ENCODE measurements at regions not wholly inside any gene's neighbourhood (a gene's known extent, or its start where the extent isn't known, plus 50 kb on each side); places are given as distances from the start of the nearest gene placed in this dataset.
"Not testable (repeated sequence)": the region's sequence is repeated elsewhere in the genome, so short reads cannot be mapped to it uniquely, and the experiment has no call there.

GRCh38 chr6:99219788-99220187 lies 129.7 kb downstream of the FAXC start:
- DNase-seq, result no peak

DNA sequence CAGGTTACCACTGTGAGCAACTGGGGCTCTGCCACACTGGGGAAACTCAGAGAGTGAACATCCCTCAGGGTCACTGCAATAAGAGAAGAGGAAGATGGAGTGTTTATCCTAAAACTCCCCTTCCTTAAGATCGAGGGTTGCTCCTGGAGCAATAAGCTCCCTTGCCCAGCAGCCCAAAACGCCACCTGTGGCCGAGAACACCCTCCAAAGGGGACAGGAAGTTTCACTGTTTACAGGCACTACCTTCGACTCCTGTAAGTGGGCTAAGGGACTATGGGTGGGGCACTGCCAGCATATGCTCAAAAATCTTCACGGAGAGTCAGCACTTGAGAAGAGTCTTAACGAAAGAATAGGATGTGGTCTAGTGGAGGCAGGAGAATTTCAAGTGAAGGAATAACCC lies 132.5 kb downstream of the FAXC start:
- no peak for DNase-seq

DNA sequence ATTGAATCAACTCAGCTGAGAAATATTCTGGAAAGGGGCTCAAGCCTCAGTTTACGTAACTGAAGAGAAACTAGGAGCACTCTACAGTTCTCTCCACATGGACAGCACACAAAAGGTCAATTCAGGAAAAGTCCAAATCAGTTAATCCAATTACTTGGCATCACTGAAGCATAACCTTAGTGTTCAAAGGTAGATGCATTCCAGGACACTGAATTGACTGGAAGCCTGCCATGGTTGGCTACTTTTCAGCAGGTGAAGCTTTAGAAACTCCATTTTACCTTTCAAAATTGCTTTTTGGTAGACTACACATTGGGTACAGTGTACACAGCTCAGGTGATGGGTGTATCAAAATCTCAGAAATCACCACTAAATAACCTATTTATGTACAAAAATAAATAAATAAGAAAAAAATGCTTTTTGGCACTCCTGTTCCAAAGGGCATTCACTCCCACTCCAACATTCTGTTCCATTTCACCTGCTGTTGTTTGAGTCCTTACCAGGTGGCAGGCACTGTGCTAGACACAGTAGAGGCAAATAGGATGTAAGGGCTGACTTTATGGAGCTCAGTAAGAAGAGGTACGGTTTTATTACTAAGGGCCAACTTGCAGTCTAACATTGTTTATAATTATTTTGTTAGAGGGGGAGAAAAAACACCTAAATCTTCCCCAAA lies 153.4 kb downstream of the FAXC start:
- DNase-seq, result no peak

- no peak for DNase-seq
Measured at GRCh38 chr6:99192561-99192960, 156.9 kb downstream of the FAXC start.

GRCh38 chr6:99189823-99190721 lies 159.4 kb downstream of the FAXC start:
- no peak for DNase-seq

DNA sequence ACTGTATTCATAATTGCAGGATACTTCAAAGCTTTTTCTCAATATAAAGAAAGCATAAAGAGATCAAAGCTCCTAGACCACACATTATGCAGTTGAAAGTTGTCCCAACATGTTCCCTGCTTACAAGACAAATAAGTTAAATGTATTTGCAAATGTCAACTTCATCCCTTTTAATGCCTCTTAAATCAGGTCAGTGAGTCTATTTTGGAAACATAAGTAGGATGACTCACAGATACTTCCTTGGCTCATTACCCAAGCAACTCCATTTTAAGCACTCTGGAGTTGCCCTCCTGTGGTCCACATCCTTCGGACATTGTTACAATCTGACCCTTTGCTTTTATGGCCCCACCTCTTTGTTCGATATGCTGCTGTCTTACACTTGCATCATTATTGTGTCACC lies 162.0 kb downstream of the FAXC start:
- no peak for DNase-seq

GRCh38 chr6:99186417-99186816 lies 163.1 kb downstream of the FAXC start:
- DNase-seq, result no peak

- no peak for DNase-seq
Measured at GRCh38 chr6:99185525-99185924, 163.9 kb downstream of the FAXC start.

- DNase-seq, result no peak
Measured at GRCh38 chr6:99184696-99185095, 164.8 kb downstream of the FAXC start.

DNA sequence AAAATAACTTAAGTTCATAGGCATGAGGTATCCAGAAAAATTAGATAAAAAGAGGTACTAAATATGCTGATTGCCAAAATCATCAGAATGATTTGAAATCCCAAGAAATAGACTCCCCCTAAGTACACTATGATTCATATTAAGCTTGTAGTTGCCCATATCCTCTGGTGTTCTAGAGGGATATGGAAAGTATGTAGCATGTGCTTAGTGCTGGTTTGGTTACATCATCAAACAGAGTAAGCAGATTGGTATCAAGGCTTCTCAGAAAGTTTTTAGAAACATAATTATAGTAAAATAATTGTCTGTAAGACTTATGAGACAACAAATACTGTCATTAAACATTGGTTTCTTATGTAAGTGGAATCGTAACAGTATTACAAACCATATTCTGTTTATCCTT lies 166.4 kb downstream of the FAXC start:
- DNase-seq, result no peak

- no peak for DNase-seq
Measured at GRCh38 chr6:99181174-99181573, 168.3 kb downstream of the FAXC start.

DNA sequence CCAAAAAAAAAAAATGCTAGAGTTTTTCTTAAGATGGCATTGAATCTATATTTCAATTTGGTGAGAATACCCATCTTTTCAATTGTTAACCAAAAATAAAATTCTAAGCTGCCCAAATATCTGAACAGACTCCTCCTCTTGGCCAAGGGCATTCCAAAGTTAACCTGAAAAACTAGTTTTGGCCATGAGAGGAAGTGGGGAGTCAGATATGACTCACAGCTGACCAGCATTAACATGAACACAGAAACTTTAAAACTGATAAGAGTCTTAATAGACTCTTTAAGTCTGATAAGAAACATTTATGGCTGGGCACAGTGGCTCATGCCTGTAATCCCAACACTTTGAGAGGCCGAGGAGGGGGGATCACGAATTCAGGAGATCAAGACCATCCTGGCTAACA lies 171.3 kb downstream of the FAXC start:
- DNase-seq, result no peak

GRCh38 chr6:99177736-99178135 lies 171.7 kb downstream of the FAXC start:
- no peak for DNase-seq

GRCh38 chr6:99165838-99166237 lies 183.6 kb downstream of the FAXC start:
- DNase-seq, result no peak

DNA sequence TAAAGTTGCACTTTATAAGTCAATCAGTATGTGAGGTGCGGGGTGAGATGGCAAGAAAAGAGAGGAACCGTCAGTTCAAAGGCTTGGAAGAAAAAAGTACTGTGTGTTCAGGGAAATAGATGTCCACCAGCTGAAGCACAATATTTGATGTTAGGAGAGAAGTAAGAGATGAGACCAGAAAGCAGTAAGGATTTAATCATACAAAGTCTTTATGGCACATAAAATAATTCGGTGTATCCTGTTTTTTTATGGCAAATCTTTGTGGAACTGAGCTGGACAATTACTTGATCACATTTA lies 197.2 kb downstream of the FAXC start:
- DNase-seq, result no peak

- DNase-seq, result peak; percentile 10
Measured at GRCh38 chr6:99151634-99152346, 197.7 kb downstream of the FAXC start.

- no peak for DNase-seq
Measured at GRCh38 chr6:99148761-99149160, 200.7 kb downstream of the FAXC start.

DNA sequence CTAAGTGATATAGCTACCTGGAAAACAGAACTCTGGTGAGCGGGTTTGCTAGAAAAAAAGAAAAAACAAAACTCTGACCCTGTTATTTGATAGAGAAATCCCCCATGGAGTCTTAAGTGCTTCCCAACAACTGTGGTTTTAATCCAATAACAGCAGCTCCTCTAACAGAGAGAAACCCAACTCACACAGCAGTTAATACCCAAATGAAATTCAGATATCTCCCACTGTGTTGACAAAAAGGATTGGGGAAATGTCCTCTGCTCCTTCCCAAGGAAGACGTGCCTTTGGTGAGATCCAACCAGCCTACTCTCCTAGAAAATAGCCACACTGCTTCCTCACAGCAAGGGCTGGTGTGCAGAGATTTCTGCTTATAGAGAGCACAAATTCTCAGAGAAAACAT lies 200.4 kb upstream of the FBXL4 start:
- no peak for DNase-seq

- no peak for DNase-seq
Measured at GRCh38 chr6:99147206-99147605, 199.5 kb upstream of the FBXL4 start.

DNA sequence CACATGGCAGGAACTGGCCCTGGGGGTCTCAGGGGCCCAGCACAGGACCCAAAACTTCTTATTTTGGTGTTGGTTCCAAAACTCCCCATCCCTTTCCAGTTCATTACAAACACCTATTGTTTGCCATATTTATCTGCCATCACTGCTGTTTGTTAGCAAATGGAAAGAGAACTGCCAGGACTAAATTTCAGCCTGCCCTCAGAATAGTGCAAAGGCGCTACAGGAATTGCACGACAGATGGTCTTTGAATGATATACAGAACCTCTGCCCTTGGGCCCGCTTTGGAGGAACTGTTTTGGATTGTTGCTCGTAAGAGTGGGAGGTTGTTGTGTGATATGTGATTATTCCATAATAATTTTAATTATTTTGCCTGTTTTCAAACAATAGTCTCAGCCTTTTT lies 199.0 kb upstream of the FBXL4 start:
- DNase-seq, result no peak

DNA sequence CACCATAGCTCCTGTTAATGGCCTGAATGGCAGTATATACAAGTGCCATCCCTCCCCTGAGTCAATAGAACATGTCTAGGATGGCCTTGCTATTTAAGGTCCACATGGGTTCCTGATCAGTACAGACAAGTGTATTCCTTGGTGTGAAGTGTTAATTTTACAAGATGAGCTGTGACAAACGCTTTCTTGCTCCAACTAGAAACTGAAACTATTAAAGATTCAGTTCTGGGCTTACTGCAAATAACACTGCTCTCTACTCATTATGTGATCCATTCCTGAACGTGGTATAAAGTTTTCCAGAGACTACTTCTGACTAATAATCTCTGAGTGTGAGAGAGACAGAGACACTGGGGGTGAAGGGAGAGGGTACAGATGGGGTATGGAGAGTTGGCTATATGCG lies 198.0 kb upstream of the FBXL4 start:
- DNase-seq, result no peak

GRCh38 chr6:99143108-99143861 lies 195.5 kb upstream of the FBXL4 start:
- DNase-seq, result no peak

DNA sequence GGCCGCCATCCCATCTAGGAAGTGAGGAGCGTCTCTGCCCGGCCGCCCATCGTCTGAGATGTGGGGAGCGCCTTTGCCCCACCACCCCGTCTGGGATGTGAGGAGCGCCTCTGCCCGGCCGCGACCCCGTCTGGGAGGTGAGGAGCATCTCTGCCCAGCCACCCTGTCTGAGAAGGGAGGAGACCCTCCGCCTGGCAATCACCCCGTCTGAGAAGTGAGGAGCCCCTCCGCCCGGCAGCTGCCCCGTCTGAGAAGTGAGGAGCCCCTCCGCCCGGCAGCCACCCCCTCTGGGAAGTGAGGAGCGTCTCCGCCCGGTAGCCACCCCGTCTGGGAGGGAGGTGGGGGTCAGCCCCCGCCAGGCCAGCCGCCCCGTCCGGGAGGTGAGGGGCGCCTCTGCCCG lies 194.2 kb upstream of the FBXL4 start:
- not testable (repeated sequence) for DNase-seq

Data from CD4-positive, alpha-beta T cell treated with Interleukin-4 for 4 hours (primary cell).